ENCODE measurements at regions not wholly inside any gene's neighbourhood (a gene's known extent, or its start where the extent isn't known, plus 50 kb on each side); places are given as distances from the start of the nearest gene placed in this dataset.

GRCh38 chr3:194265996-194266964 lies 84.8 kb downstream of the CPN2 start:
- no peak for DNase-seq

GRCh38 chr3:194267744-194268653 lies 83.1 kb downstream of the CPN2 start:
- no peak for DNase-seq

DNA sequence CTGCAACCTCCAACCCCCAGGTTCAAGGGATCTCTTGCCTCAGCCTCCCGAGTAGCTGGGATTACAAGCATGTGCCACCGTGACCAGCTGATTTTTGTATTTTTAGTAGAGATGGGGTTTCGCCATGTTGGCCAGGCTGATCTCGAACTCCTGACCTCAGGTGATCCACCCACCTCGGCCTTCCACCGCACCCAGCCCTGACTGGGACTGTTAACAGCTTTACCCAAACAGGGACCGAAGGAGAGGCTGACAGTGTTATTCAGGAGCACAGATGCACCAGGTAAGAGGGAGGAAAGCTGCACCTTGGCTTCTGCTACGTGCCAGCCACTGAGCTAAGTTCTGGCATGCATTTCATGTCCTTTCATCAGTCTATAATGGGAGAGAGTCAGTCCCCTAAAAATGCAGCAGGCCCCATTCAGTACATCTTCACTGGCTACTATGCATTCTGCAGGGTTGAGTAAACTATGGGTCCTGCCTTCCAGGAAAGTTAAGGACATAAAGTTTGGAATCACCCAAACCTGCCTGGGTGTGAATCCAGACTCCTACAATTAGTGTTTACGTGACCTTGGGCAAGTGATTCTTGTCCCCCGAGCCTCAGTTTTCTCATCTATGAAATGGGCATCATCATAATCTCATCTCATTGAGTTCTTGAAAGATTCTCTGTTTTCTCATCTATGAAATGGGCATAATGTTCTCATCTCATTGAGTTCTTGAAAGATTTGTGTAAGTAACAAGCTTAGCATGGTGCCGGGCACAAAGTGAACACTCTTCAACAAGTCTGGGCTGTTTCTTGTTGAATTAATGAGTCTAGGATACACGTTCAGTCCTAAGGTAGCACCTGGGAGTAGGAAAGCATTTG lies 82.2 kb downstream of the CPN2 start:
- no peak for DNase-seq

DNA sequence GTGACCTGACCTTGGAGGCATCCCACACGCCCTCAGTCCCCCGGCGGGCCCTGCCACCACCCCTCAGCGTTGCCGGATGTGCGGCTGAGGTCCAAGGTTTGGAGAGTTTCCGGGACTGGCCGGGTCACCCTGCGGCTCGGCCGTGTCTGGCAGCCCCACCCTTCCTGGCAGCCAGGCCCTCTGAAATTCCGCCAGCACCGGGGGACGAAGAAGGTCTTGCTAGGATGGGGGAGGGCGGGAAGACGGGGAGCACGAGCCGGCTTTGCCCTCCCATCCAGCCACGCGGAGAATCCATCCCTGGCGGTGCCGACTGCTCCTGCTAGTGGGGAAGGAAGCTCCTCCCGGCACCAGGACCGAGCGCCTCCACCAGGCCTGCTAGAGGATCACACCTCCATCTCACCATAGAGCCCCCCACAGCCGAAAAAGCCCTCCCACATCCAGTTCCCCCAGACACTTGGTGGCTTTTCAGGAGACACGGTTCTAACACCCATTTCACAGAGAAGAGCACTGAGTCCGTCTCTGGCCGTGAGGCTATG lies 81.5 kb downstream of the CPN2 start:
- DNase-seq: no peak

GRCh38 chr3:194270627-194271459 lies 80.3 kb downstream of the CPN2 start:
- DNase-seq: no peak

DNA sequence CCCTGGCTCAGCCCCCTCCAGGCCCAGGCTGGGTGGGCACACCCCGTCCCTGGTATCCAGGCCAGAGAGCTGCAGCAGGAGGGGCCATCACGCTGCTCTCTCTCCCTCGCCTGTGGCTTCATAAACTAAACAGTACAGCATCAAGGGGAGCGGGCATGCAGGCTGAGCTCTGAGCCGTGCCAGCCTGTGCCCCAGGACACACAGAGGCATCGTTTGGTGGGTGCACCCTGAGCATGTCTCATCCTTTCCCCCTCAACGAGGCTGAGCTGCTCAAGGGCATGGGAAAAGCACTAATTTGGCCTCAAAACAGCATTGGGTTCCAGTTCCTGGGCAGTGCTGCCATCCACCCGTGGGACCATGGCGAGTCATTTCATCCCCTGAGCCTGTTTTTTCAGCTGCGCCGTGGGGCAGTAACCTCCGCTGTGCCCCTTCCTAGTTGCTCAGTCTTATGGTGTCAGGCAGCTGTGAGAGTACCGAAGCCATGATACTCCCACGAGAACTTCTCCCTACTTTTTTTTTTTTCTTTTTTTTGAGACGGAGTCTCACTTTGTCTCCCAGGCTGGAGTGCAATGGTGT lies 79.6 kb downstream of the CPN2 start:
- no peak for DNase-seq

- no peak for DNase-seq
These were observed 78.9 kb downstream of the CPN2 start for GRCh38 chr3:194272221-194272620.

DNA sequence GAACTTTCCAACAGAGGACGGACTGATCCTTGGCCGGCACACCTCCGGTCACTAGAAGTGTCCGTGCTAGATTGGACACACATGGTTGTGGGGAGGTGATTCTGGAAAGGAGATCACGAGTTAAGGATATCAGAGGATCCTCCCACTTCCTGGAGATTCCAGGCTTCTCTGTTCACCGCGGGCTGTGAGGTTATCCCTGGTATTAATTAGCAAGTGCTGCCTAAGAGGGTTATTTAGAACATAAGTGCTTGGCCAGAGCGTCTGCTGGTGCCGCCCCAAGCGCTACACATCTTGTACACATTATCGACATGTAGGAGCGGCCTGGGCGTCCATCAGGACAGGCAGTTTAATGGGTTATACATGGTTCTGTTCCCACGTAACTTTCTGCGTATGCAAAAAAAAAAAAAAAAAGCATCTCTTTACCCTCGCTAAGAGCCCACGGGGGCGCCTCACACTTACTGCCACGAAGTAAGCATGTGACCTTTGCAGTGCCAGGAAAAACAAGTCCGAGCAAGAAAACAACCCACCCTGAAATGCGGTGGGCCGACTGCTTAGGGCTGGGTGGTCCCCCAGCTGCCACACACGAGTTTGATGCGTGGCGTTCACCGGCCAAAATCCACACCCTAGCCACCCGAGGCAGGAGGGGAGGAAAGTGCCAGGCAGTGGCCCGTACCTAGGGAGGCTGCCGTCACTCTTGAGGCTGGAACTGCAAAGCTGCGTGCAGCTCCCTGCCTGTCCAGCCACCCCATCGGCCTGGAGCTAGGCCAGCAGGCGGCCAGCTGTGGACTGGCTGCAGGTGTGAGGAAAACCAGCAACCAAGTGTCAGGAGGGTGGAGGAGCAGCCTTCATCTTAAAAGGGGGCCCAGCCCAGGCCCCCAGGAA lies 78.0 kb downstream of the CPN2 start:
- DNase-seq: peak in 2 of 3 experiments; percentile 15 to 42

DNA sequence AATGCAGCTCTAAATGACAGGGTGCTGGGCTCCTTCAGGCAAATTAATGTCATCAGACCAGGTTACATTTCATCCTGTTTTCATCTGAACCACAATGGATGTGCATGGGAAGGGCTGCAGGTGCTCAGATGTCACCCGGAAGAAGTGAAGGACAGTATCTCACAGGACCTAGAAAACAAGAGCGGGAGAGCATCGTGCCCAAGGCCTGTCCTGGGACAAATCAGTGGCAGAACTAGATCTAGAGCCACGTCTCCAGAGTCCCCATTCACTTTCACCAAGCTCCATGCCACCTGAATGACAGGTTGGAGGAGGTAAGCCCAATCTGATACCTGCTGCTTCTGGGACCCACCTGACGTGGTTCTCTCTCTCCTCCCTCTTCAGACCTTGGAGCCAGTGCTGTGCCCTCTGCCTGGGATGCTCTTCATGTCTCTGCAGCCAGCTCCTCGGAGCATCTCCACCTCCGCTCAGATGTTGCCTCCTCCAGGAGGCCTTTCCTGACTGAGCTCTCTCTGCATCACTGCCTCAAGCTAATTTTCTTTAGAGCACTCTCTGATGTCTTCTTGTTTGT lies 77.3 kb downstream of the CPN2 start:
- no peak for DNase-seq

DNA sequence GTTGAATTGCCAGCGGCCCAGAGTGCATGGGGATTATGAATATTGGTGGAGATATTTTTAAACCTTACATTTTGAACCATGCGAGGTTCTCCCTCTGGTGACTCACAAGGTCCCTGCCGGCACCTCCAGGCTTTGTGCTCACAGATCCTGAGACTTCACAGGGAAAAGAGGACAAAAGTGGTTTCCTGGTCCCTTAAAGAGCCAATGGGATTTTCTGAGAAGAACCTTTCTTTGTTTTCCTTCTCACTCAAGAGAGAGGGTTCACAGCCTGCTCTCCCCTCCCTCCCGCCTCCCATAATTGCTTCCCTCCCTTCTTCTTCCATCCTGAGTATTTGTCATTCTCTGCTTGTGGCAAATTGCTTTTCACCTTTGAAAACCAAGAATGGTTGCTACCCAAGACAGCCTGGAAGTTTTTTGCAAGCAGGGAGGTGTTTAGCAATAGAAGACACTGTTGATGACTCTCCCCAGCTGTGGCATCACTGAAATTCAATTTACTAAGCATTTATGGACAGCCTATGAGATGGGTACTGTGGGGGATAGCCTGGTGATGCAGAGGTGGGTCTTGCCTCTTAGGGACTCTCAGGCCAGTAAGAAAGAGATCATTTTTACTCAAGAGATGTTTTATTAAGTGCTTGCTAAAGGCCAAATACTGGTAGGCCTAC lies 76.6 kb downstream of the CPN2 start:
- peak; percentile 14 to 59 (median 15) for DNase-seq

GRCh38 chr3:194275291-194275690 lies 75.8 kb downstream of the CPN2 start:
- no peak for DNase-seq

- no peak for DNase-seq
These were observed 75.4 kb downstream of the CPN2 start for GRCh38 chr3:194275721-194276120.

DNA sequence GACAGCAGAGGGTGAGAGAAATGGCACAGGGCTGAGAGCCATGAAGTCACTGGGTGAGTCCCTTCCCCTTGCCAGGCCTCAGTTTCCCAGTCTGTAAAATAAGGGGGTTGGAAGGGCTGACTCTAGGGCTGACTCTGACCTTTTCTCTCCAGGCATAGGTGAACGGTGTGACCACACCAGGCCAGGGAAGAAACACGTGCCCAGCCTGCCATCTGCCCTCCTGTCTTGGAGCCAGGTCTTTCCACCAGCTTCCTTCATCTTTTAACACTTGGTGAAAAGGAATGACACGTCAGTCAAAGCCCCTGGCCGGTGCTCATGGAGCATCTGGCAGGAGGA lies 74.4 kb downstream of the CPN2 start:
- DNase-seq: no peak

DNA sequence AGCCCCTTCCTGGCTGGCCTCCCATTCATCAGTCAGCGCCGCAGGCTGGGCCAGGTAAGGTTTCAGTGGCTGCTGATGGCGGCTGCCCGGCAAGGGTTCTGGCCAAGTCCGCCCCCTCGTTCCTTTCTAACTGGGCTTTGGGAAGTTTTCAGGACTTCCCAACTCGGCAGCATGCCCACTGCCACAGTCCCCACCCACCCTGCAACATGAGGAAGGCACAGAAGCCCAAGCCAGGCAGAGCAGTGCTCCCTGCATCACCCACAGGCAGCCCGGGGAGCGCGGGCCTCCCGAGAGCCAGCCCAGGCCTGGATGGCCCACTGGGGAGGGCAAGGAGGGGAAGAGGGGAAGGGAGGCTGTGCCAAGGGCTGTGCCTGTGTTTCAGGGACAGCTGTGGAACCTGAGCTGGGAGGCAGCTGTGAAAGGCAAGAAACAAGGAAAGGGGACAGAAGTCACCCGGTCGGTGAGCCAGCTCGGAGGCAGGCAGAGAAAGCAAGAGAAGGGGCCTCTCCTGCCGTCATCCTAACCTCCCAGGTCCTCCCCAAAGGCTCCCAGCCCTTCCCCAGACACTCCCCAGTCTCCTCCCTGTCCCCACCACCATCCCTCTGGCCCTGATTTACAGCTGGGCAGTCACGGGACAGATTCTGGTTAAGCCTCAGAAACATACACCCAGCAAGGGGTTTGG lies 73.9 kb downstream of the CPN2 start:
- no peak for DNase-seq

- DNase-seq: no peak
These were observed 73.4 kb downstream of the CPN2 start for GRCh38 chr3:194277786-194278130.

DNA sequence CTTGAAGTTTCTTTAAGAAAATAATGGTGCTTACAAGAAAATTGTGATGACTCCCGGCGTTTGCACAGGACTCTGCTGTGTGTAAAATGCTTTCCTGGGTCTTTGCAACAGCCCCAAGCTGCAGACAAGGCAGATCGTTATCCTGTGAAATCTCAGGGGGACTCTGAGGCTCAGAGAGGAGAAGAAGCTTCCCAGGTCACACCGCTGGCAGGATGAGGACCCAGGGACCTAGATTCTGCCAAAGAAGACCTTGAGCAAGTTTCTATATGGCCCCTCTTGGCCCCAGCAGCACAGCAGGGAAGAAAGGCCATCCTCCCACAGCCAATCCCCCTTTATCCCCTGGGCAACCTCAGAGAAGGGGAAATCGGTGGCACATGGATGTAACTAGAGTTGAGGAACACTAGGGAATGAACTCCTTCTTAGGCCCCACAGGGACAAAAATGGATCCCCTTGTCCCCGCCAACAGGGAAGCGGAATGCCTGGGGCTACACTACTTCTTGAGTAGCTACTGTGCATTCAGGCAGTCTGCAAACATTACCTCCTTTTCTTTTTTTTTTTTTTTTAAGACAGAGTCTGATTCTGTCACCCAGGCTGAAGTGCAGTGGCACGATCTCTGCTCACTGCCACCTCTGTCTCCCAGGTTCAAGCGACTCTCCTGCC lies 72.8 kb downstream of the CPN2 start:
- DNase-seq: no peak

- no peak for DNase-seq
These were observed 72.0 kb downstream of the CPN2 start for GRCh38 chr3:194279101-194279500.

DNA sequence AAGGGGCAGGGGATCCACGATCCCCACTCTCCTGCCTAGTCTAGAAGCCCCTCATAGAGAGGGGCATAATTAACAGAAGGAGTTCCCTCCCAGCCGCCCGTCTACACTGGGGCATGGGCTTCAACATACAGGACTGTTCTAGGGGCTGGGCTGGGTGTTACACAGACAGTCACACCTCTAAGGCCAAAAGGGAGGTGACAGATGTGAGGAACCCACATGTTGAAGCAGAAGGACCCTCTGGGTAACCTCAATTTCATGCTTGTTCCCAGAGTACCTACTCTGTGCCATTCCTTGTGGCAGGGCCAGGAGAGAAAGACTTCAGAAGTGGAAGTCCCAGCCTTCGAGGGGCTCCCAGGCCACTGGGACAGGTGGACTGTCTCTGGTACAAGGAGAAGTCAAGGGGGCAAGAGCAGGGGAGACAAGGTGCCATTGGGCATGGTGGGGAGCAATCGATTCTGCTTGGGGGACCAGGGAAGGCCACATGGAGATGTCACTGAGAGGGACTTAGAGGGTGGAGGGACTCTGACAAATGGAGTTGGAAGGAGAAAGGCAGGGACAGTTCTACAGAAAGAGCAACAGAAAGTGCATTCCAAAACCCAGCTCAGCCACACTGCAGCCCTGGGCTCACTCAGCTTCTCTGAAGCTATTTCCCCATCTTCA lies 71.3 kb downstream of the CPN2 start:
- DNase-seq: no peak

Data from NCI-H1417 (cell line).